ENCODE measurements at regions not wholly inside any gene's neighbourhood (a gene's known extent, or its start where the extent isn't known, plus 50 kb on each side); places are given as distances from the start of the nearest gene placed in this dataset.

GRCh38 chr7:52854681-52855080, 180.8 kb upstream of the POM121L12 start:
- Histone ChIP-seq H2AFZ (ENCODE audit: low read length) (no peak overlapping the region), H2BK15ac (ENCODE audit: low read length) (no peak overlapping the region), H3K9ac (replicated peaks in 1 of 4; ENCODE audit: extremely low read depth in 1 of 4, low read depth in 3 of 4, low read length in 3 of 4) (no peak overlapping the region), H2AK5ac (ENCODE audit: low read depth, low read length) (no peak overlapping the region), H3K36me3 (ENCODE audit: control insufficient read depth in 2 of 4, insufficient read depth in 4 of 4, low read length in 3 of 4) (no peaks in the 10 kb centered on the region), H3K4me1 (replicated peaks in 1 of 4; ENCODE audit: control insufficient read depth in 3 of 4, insufficient read depth in 4 of 4, low read length in 3 of 4) (no peaks in the 10 kb centered on the region), H4K91ac (replicated peaks; ENCODE audit: insufficient read length, low read length) (no peak overlapping the region), H3K56ac (replicated peaks; ENCODE audit: insufficient read length, low read depth, low read length) (no peak overlapping the region), H3K23me2 (ENCODE audit: low read depth, low read length) (no peaks in the 10 kb centered on the region), H3K23ac (ENCODE audit: insufficient read length) (no peak overlapping the region), H4K8ac (ENCODE audit: extremely low read depth, insufficient read depth, low read length) (no peak overlapping the region), H3K79me1 (ENCODE audit: low read depth, low read length) (no peaks in the 10 kb centered on the region), H3K18ac (ENCODE audit: extremely low read depth, low read length) (no peak overlapping the region), H3K79me2 (ENCODE audit: control insufficient read depth in 1 of 2, insufficient read depth in 2 of 2, low read length in 2 of 2) (no peaks in the 10 kb centered on the region), H3K27me3 (replicated peaks in 1 of 4; ENCODE audit: control insufficient read depth in 3 of 4, extremely low read depth in 1 of 4, insufficient read depth in 3 of 4, low read length in 3 of 4) (peaks cover 0 to 1% (median 0%) of the 10 kb centered on the region in 4 experiments; a peak in 1 of 7 replicates), H3K14ac (ENCODE audit: insufficient read length) (no peak overlapping the region), H4K5ac (ENCODE audit: insufficient read length, low read depth, low read length) (no peak overlapping the region), H3K4ac (replicated peaks; ENCODE audit: insufficient read length, low read depth, low read length) (no peak overlapping the region), H3K9me3 (ENCODE audit: insufficient read depth in 2 of 2, low read depth in 1 of 2, low read length in 1 of 2) (no peaks in the 10 kb centered on the region), H3K27ac (ENCODE audit: low read depth, low read length) (no peak overlapping the region), H3K4me2 (ENCODE audit: insufficient read depth in 1 of 2, low read depth in 2 of 2, low read length in 2 of 2) (no peak overlapping the region), H2BK5ac (ENCODE audit: low read depth, low read length) (no peak overlapping the region), H2BK20ac (ENCODE audit: low read length) (no peak overlapping the region), H4K20me1 (replicated peaks in 1 of 2; ENCODE audit: control insufficient read depth in 1 of 2, insufficient read depth in 2 of 2, low read length in 2 of 2) (no peaks in the 10 kb centered on the region), H2BK12ac (ENCODE audit: low read depth, low read length) (no peak overlapping the region), H3K4me3 (ENCODE audit: extremely low read depth in 1 of 4, insufficient read depth in 2 of 4, low read depth in 3 of 4, low read length in 4 of 4) (no peak overlapping the region), H2BK120ac (replicated peaks; ENCODE audit: low read depth, low read length) (no peak overlapping the region)
- CTCF ChIA-PET (ENCODE audit: partially characterized antibody) = no interaction called here
- POLR2A ChIA-PET (ENCODE audit: partially characterized antibody) = no interaction called here
- TF ChIP-seq NRF1 (IDR thresholded peaks at IDR 0.05; ENCODE audit: low read depth, low read length) (no peak), KDM1A (IDR thresholded peaks at IDR 0.05; ENCODE audit: borderline replicate concordance, low read length) (no peak), CTBP2 (IDR thresholded peaks at IDR 0.05; ENCODE audit: borderline replicate concordance, insufficient read depth, insufficient read length, low read length) (no peak), SP4 (IDR thresholded peaks at IDR 0.05; ENCODE audit: low read length) (no peak), EGR1 (IDR thresholded peaks at IDR 0.05; ENCODE audit: borderline replicate concordance, low read depth, low read length) (no peak), RFX5 (IDR thresholded peaks at IDR 0.05; ENCODE audit: borderline replicate concordance, low read depth, low read length) (no peak)
- FAIRE-seq = no peak
- DNase-seq (ENCODE audit: low read depth in 1 of 2, low spot score in 2 of 2) = no peak
- WGBS, 2 experiments (ENCODE audit: extremely low coverage in 1 of 2, insufficient coverage in 1 of 2, insufficient read length in 1 of 2, insufficient replicate concordance in 2 of 2, low coverage in 1 of 2, low lambda C conversion rate in 2 of 2, missing lambda C conversion rate in 1 of 2) = 48% methylated on average over 1 of the region's 1 CpG; no CpG with 5 or more reads in 1 of the 2 experiments

Measured in H1 (cell line).